Osteoblast (primary cell): ENCODE measurements at regions not wholly inside any gene's neighbourhood (a gene's known extent, or its start where the extent isn't known, plus 50 kb on each side); places are given as distances from the start of the nearest gene placed in this dataset.

Source experiments
- DNase-seq: peaks from one replicate; pipeline ENCODE4 v3.0.0; 2011; ENCODE audit warnings: low spot score, mixed read lengths; ENCODE audit not compliant: insufficient read length; ENCODE audit errors: missing footprints
- H2AFZ ChIP-seq: 2 replicates; pipeline ENCODE4 v1.6.0; 2011; ENCODE audit warnings: mild to moderate bottlenecking, low read length
- H3K27ac ChIP-seq: 2 replicates; pipeline ENCODE4 v1.5.1; 2011; ENCODE audit warnings: mild to moderate bottlenecking, low read depth, low read length, moderate library complexity
- H3K27me3 ChIP-seq: 2 replicates; pipeline ENCODE4 v1.6.0; 2012; ENCODE audit warnings: mild to moderate bottlenecking, control low read depth, inconsistent platforms, low read length, moderate library complexity; ENCODE audit not compliant: insufficient read depth
- H3K36me3 ChIP-seq: 2 replicates; pipeline ENCODE4 v1.5.1; 2011; ENCODE audit warnings: mild to moderate bottlenecking, low read length, control low read depth, moderate library complexity; ENCODE audit not compliant: insufficient read depth
- H3K4me1 ChIP-seq: 2 replicates; pipeline ENCODE4 v1.5.1; 2011; ENCODE audit warnings: mild to moderate bottlenecking, low read length, control low read depth, moderate library complexity; ENCODE audit not compliant: insufficient read depth
- H3K4me2 ChIP-seq: 2 replicates; pipeline ENCODE4 v1.6.0; 2011; ENCODE audit warnings: mild to moderate bottlenecking, low read length; ENCODE audit not compliant: insufficient read depth
- H3K4me3 ChIP-seq: fragments of 200-600 bp; sonication (generic); 3 replicates; pipeline ENCODE4 v1.5.1; 2012; ENCODE audit warnings: mild to moderate bottlenecking, low read length, inconsistent platforms; ENCODE audit not compliant: insufficient read depth
- H3K79me2 ChIP-seq: 2 replicates; pipeline ENCODE4 v1.6.0; 2012; ENCODE audit warnings: mild to moderate bottlenecking, low read length, control low read depth, inconsistent platforms; ENCODE audit not compliant: insufficient read depth
- H3K9me3 ChIP-seq: 2 replicates; pipeline ENCODE4 v1.5.1; 2011; ENCODE audit warnings: low read depth, low read length, control low read depth
- H4K20me1 ChIP-seq: 2 replicates; pipeline ENCODE4 v1.6.0; 2012; ENCODE audit warnings: mild to moderate bottlenecking, low read length, control low read depth; ENCODE audit not compliant: insufficient read depth
- CTCF ChIP-seq: IDR thresholded peaks from 2 replicates; pipeline ENCODE4 v1.5.1; 2011; ENCODE audit warnings: mild to moderate bottlenecking, low read depth, low read length, moderate library complexity; ENCODE audit errors: extremely low read depth

GRCh38 chr16:8476824-8477223 lies 113.5 kb downstream of the TMEM114 start:
- no peaks in the 10 kb centered on the region for H3K4me1 ChIP-seq
- no peak overlapping the region for H2AFZ ChIP-seq
- H3K9me3 ChIP-seq: no peaks in the 10 kb centered on the region
- H3K4me3 ChIP-seq: no peak overlapping the region
- TF ChIP-seq CTCF: no peak
- H3K27ac ChIP-seq: no peak overlapping the region
- no peaks in the 10 kb centered on the region for H4K20me1 ChIP-seq
- H3K79me2 ChIP-seq: no peaks in the 10 kb centered on the region
- DNase-seq: no peak
- H3K36me3 ChIP-seq: no peaks in the 10 kb centered on the region
- no peak overlapping the region for H3K4me2 ChIP-seq
- H3K27me3 ChIP-seq: no peaks in the 10 kb centered on the region

GRCh38 chr16:8474587-8474986 lies 115.7 kb downstream of the TMEM114 start:
- Histone ChIP-seq H3K79me2 (no peaks in the 10 kb centered on the region), H3K36me3 (no peaks in the 10 kb centered on the region), H3K4me3 (no peak overlapping the region), H3K4me1 (no peaks in the 10 kb centered on the region), H3K27me3 (no peaks in the 10 kb centered on the region), H3K9me3 (no peaks in the 10 kb centered on the region), H2AFZ (no peak overlapping the region), H4K20me1 (no peaks in the 10 kb centered on the region), H3K4me2 (no peak overlapping the region), H3K27ac (no peak overlapping the region)
- no peak for TF ChIP-seq CTCF
- no peak for DNase-seq

- no peak overlapping the region for H3K4me3 ChIP-seq
- no peak for TF ChIP-seq CTCF
- H3K9me3 ChIP-seq: peaks cover 2% of the 10 kb centered on the region
Measured at GRCh38 chr16:8469102-8469778, 121.1 kb downstream of the TMEM114 start.

GRCh38 chr16:8464979-8465378 lies 125.3 kb downstream of the TMEM114 start:
- H2AFZ ChIP-seq: no peak overlapping the region
- no peak for TF ChIP-seq CTCF
- DNase-seq: no peak
- H3K36me3 ChIP-seq: no peaks in the 10 kb centered on the region
- H3K4me3 ChIP-seq: no peak overlapping the region
- no peaks in the 10 kb centered on the region for H4K20me1 ChIP-seq
- no peaks in the 10 kb centered on the region for H3K4me1 ChIP-seq
- H3K27me3 ChIP-seq: no peaks in the 10 kb centered on the region
- no peaks in the 10 kb centered on the region for H3K79me2 ChIP-seq
- H3K4me2 ChIP-seq: no peak overlapping the region
- no peak overlapping the region for H3K27ac ChIP-seq
- H3K9me3 ChIP-seq: peaks cover 4% of the 10 kb centered on the region

More at GRCh38 chr16:8469102-8469778, 121.1 kb downstream of the TMEM114 start:
- Histone ChIP-seq H3K4me1 (no peaks in the 10 kb centered on the region), H3K27ac (no peak overlapping the region), H3K4me2 (no peak overlapping the region), H3K27me3 (no peaks in the 10 kb centered on the region), H3K36me3 (no peaks in the 10 kb centered on the region), H4K20me1 (no peaks in the 10 kb centered on the region), H2AFZ (no peak overlapping the region), H3K79me2 (no peaks in the 10 kb centered on the region)
- peak; percentile 58 for DNase-seq
